Nephron progenitor cell (in vitro differentiated cells): ENCODE measurements at regions not wholly inside any gene's neighbourhood (a gene's known extent, or its start where the extent isn't known, plus 50 kb on each side); places are given as distances from the start of the nearest gene placed in this dataset.

ENCODE experiments used
- DNase-seq: peaks from one replicate; pipeline ENCODE4 v3.0.0; 2021
- H3K27ac Mint-ChIP-seq: 2 replicates; pipeline ENCODE4 v1.8.0; 2021; ENCODE audit warnings: mild to moderate bottlenecking, moderate library complexity, mixed read lengths
- H3K27me3 Mint-ChIP-seq: 2 replicates; pipeline ENCODE4 v1.8.0; 2021; ENCODE audit warnings: mild to moderate bottlenecking, low read depth, mixed read lengths; ENCODE audit not compliant: poor library complexity
- H3K36me3 Mint-ChIP-seq: 2 replicates; pipeline ENCODE4 v1.8.0; 2021; ENCODE audit warnings: low read depth, mixed read lengths
- H3K4me1 Mint-ChIP-seq: 2 replicates; pipeline ENCODE4 v1.8.0; 2021; ENCODE audit warnings: mixed read lengths
- H3K4me3 Mint-ChIP-seq: 2 replicates; pipeline ENCODE4 v1.8.0; 2021; ENCODE audit warnings: mild to moderate bottlenecking, moderate library complexity, mixed read lengths
- H3K9me3 Mint-ChIP-seq: 2 replicates; pipeline ENCODE4 v1.8.0; 2021; ENCODE audit warnings: mild to moderate bottlenecking, moderate library complexity, mixed read lengths
- TF ChIP-seq, protein P1 (sequence below): fragments of 200-600 bp; sonication (generic); IDR thresholded peaks from 2 replicates; pipeline ENCODE4 v1.5.0; 2021; ENCODE audit warnings: antibody characterized with exemption

DNA sequence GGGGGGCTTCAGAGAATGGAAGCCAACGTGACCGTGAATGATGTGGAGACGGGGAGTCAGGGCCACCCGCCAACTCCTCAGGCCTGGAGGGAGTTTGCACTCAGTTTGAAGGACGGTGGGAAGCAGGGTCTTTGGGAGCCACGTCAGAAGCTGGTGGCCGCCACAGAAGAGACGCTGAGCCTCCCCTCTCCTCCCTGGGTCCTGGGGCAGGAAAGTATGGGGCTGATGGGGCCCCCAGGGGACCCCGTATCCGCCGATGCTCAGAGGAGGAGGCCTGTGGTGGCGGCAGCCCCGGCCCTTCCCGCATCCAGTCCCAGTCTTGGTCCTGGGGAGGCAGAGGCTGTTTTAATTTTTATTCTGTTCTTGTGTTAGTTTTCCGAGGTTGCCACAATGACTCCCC lies 188.6 kb upstream of the C1orf174 start:
- H3K9me3 Mint-ChIP-seq = peaks cover 23% of the 10 kb centered on the region

DNA sequence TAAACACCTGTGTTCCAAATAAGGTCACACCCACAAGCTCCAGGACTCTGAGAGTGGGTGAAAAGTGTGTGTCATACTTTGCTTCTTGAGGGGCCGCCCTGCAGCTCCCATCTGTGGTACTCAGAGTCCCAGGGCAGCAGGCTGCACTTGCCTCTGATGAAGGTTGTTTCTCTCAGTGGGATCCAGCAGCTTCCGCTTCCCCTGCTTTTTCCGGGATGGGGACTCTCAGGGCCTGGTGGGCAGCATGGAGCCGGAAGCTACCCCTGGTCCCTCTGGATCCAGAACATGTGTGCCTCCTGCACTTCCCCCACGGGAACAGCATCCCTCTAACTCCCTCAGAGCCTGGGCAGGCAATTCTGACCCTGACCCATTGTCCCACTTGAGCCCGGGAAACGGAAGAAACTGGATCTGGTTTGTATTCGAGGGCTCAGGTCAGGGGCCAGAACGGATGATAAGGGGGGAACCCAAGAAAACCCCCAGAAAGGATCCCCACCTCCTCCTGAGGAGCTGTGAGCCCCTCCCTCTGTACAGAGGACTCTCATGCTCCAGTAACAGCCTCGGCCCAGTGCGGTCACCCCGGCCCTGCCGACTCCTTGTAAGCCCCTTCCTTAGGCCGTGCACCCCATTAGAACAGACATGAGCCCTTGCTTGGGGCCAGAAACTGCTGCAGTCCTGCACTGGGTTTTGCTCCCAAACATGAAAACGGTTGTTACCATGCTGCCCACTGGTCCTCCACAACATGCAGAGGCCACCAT lies 189.5 kb upstream of the C1orf174 start:
- TF ChIP-seq, protein P1, sequence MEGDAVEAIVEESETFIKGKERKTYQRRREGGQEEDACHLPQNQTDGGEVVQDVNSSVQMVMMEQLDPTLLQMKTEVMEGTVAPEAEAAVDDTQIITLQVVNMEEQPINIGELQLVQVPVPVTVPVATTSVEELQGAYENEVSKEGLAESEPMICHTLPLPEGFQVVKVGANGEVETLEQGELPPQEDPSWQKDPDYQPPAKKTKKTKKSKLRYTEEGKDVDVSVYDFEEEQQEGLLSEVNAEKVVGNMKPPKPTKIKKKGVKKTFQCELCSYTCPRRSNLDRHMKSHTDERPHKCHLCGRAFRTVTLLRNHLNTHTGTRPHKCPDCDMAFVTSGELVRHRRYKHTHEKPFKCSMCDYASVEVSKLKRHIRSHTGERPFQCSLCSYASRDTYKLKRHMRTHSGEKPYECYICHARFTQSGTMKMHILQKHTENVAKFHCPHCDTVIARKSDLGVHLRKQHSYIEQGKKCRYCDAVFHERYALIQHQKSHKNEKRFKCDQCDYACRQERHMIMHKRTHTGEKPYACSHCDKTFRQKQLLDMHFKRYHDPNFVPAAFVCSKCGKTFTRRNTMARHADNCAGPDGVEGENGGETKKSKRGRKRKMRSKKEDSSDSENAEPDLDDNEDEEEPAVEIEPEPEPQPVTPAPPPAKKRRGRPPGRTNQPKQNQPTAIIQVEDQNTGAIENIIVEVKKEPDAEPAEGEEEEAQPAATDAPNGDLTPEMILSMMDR = no peak
- no peak overlapping the region for H3K4me3 Mint-ChIP-seq
- DNase-seq = no peak
- H3K27me3 Mint-ChIP-seq = no peaks in the 10 kb centered on the region
- H3K4me1 Mint-ChIP-seq = no peaks in the 10 kb centered on the region
- H3K36me3 Mint-ChIP-seq = no peaks in the 10 kb centered on the region
- no peak overlapping the region for H3K27ac Mint-ChIP-seq
- H3K9me3 Mint-ChIP-seq = peaks cover 32% of the 10 kb centered on the region

More for the DNA sequence above, 188.6 kb upstream of the C1orf174 start:
- Mint-ChIP-seq H3K36me3 (no peaks in the 10 kb centered on the region), H3K4me1 (peaks cover 3% of the 10 kb centered on the region), H3K27ac (no peak overlapping the region), H3K4me3 (no peak overlapping the region), H3K27me3 (no peaks in the 10 kb centered on the region)
- TF ChIP-seq, protein P1 = no peak
- DNase-seq = no peak

DNA sequence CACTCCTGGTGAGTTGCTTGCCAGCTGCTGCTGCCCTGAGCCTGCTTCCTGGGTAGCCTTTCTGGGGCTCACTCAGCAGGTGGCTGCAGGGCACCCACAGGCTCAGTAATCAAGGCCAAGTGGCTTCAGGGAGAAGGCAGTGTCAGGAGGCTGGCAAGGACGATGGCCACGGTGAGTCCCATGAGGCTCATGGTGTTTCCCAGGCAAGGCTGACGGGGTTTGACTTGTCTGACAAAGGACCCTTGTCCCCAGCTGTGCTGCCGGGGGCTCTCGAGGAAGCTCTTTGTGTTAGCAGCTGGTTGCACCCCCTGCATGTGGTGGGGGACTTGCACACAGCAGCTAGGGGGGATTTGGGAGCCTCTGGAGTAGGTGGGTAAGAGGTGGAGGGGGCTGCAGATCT lies 190.5 kb upstream of the C1orf174 start:
- H3K4me1 Mint-ChIP-seq = no peaks in the 10 kb centered on the region
- no peak for DNase-seq
- H3K36me3 Mint-ChIP-seq = no peaks in the 10 kb centered on the region
- H3K4me3 Mint-ChIP-seq = no peak overlapping the region
- no peaks in the 10 kb centered on the region for H3K27me3 Mint-ChIP-seq
- no peak overlapping the region for H3K27ac Mint-ChIP-seq
- H3K9me3 Mint-ChIP-seq = peaks cover 37% of the 10 kb centered on the region
- TF ChIP-seq, protein P1 = no peak

DNA sequence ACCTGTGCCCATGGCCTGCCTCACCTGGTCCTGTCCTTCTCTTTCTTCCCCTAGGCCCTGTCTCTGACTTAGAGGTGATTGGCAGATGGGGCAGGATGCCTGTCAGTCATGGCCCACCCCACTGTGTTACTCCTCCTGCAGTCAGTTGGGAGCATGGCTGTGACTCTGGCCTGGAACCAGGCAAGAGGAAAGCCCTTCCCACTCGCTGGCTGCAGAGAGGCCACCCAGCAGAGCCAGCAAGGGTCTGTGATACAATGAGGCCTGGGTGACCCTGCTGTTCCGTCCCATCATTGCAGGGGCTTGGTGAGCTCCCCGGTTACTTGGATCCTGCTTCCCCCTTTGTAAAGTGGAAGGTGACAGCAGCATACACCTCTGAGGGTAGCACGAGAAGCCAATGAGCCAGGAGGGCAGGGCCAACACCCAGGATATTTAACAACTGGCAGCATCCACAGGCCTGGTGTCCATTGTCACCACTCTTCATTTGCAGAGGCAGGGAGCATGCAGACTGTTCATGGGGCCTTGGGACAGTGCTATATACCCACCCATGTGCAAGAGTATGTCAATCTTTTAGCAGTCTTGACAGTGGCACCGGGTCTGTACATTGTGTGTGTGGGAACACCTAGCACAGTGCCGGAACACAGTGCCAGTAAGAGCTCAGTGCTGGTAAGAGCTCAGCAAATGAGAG lies 191.0 kb upstream of the C1orf174 start:
- H3K27ac Mint-ChIP-seq = no peak overlapping the region
- H3K4me1 Mint-ChIP-seq = no peaks in the 10 kb centered on the region
- no peaks in the 10 kb centered on the region for H3K27me3 Mint-ChIP-seq
- H3K4me3 Mint-ChIP-seq = no peak overlapping the region
- peaks cover 42% of the 10 kb centered on the region for H3K9me3 Mint-ChIP-seq
- no peak for DNase-seq
- no peaks in the 10 kb centered on the region for H3K36me3 Mint-ChIP-seq
- TF ChIP-seq, protein P1 = no peak

DNA sequence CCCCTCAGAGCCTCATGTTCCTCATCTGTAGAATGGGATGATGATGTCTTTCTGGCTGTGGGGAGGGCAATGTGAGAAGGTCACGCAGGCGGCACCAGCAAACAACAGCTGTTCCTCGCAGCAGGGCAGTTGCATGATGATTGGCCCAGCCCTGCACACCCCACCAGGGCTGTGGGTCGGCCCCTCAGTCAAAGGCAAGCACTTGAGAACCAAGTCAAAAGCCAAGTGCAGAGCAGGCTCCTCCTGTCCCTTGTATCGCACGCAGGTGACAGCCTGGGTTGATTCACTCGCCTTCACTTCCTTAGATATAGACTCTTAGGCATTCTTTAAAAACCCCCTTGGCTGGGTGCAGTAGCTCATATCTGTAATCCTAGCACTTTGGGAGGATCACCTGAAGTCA lies 191.9 kb upstream of the C1orf174 start:
- Mint-ChIP-seq H3K4me3 (no peak overlapping the region), H3K4me1 (no peaks in the 10 kb centered on the region), H3K27ac (no peak overlapping the region), H3K27me3 (no peaks in the 10 kb centered on the region), H3K36me3 (no peaks in the 10 kb centered on the region), H3K9me3 (peaks cover 50% of the 10 kb centered on the region)
- TF ChIP-seq, protein P1 = no peak
- DNase-seq = no peak
